ENCODE measurements at regions not wholly inside any gene's neighbourhood (a gene's known extent, or its start where the extent isn't known, plus 50 kb on each side); places are given as distances from the start of the nearest gene placed in this dataset.
A peak's percentile ranks its signal among the peaks of the same experiment; 100 is the strongest.

- peak; percentile 3 for DNase-seq
Observed at GRCh38 chrX:69221239-69222102, 56.2 kb upstream of the PJA1 start.

- DNase-seq = no peak
Observed at GRCh38 chrX:69218407-69218997, 53.2 kb upstream of the PJA1 start.

GRCh38 chrX:69216911-69217310 is 51.7 kb upstream of the PJA1 start:
- DNase-seq = no peak

- no peak for DNase-seq
Observed at GRCh38 chrX:69216446-69216845, 51.2 kb upstream of the PJA1 start.

- DNase-seq = no peak
Observed at GRCh38 chrX:69215161-69215875, 50.1 kb upstream of the PJA1 start.
